Esophagus muscularis mucosa (tissue), 3 donors: ENCODE measurements at regions not wholly inside any gene's neighbourhood (a gene's known extent, or its start where the extent isn't known, plus 50 kb on each side); places are given as distances from the start of the nearest gene placed in this dataset.

Experiments
- EP300 ChIP-seq: sonication (generic); formaldehyde crosslinking; IDR thresholded peaks from one replicate; pipeline ENCODE4 v1.6.1; 2017; ENCODE audit warnings: antibody characterized with exemption
- TF ChIP-seq, protein P1 (sequence below), 3 experiments: fragments of 200-600 bp in 2 of 3; fragments of 450-650 bp in 1 of 3; sonication (generic) in 2 of 3; IDR thresholded peaks; one replicate each; pipeline ENCODE4 v1.5.1; 2017 to 2019; ENCODE audit warnings: antibody characterized with exemption in 3 of 3, mild to moderate bottlenecking in 2 of 3, moderate library complexity in 1 of 3

GRCh38 chr4:137420901-137421396 is 111.3 kb downstream of the PCDH18 start:
- TF ChIP-seq EP300 = no peak
- TF ChIP-seq, protein P1, sequence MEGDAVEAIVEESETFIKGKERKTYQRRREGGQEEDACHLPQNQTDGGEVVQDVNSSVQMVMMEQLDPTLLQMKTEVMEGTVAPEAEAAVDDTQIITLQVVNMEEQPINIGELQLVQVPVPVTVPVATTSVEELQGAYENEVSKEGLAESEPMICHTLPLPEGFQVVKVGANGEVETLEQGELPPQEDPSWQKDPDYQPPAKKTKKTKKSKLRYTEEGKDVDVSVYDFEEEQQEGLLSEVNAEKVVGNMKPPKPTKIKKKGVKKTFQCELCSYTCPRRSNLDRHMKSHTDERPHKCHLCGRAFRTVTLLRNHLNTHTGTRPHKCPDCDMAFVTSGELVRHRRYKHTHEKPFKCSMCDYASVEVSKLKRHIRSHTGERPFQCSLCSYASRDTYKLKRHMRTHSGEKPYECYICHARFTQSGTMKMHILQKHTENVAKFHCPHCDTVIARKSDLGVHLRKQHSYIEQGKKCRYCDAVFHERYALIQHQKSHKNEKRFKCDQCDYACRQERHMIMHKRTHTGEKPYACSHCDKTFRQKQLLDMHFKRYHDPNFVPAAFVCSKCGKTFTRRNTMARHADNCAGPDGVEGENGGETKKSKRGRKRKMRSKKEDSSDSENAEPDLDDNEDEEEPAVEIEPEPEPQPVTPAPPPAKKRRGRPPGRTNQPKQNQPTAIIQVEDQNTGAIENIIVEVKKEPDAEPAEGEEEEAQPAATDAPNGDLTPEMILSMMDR (IDR thresholded peaks at IDR 0.05) = no peak
